Progenitor cell of endocrine pancreas (in vitro differentiated cells): ENCODE measurements at regions not wholly inside any gene's neighbourhood (a gene's known extent, or its start where the extent isn't known, plus 50 kb on each side); places are given as distances from the start of the nearest gene placed in this dataset.

Experiments
- DNase-seq: peaks from one replicate; pipeline ENCODE4 v3.0.0; 2021; ENCODE audit warnings: low spot score; ENCODE audit not compliant: unreplicated experiment
- H3K27ac Mint-ChIP-seq: 2 replicates; pipeline ENCODE4 v1.8.0; 2021; ENCODE audit warnings: mild to moderate bottlenecking, moderate library complexity, mixed read lengths
- H3K27me3 Mint-ChIP-seq: 2 replicates; pipeline ENCODE4 v1.8.0; 2021; ENCODE audit warnings: mixed read lengths
- H3K36me3 Mint-ChIP-seq: 2 replicates; pipeline ENCODE4 v1.8.0; 2022; ENCODE audit warnings: mixed read lengths; ENCODE audit not compliant: insufficient read depth
- H3K4me1 Mint-ChIP-seq: 2 replicates; pipeline ENCODE4 v1.8.0; 2021; ENCODE audit warnings: low read depth, mixed read lengths
- H3K4me3 Mint-ChIP-seq: 2 replicates; pipeline ENCODE4 v1.8.0; 2021; ENCODE audit warnings: low read depth, mild to moderate bottlenecking, moderate library complexity, mixed read lengths
- H3K9me3 Mint-ChIP-seq: 2 replicates; pipeline ENCODE4 v1.8.0; 2021; ENCODE audit warnings: low read depth, mixed read lengths
- TF ChIP-seq, protein P1 (sequence below): fragments of 200-600 bp; sonication (generic); IDR thresholded peaks from one replicate; pipeline ENCODE4 v1.5.0; 2021; ENCODE audit warnings: antibody characterized with exemption, mild to moderate bottlenecking; ENCODE audit not compliant: unreplicated experiment

DNA sequence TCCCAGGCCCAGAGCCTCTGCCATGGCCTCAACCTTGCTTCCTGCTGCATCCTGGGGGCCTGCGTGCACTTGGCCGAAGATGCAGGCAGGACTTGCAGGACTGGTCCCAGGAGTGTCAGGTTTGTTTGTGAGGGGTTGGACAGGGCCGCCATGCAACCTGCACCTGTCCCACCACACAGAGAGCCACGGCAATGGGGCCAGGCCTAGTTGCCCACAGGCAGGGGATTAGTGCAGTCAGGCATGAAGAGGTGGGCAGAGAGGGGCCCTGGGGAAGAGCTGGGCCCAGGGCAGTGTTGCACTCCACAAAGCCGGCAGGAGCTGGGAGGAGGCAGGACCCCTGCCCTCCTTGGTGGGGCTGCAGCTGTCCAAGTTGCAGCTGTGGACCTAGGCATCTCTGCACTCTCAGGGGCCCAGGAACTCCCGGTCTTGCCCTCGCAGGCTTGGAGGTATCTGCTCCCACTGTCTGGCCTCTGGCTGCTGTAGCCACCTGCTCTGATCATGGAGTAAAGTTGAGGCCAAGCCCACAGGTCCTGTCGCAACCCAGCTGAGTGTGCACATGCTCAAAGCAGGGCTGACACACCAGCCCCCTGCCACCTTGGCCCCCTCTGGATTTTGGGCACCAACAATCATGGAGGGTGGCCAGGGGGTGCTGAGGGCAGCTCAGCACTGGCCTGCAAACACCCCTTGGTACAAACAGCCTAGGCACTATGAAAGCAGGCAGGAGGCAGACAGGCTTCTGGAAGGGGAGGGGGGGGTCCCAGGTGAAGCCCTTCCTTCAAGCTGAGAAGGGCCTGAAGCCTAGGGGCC lies 190.4 kb upstream of the PCDH10 start:
- Mint-ChIP-seq H3K27ac (no peak overlapping the region), H3K4me1 (no peaks in the 10 kb centered on the region), H3K27me3 (no peaks in the 10 kb centered on the region), H3K4me3 (no peak overlapping the region), H3K9me3 (peaks cover 6% of the 10 kb centered on the region), H3K36me3 (no peaks in the 10 kb centered on the region)
- DNase-seq, result no peak
- TF ChIP-seq, protein P1, sequence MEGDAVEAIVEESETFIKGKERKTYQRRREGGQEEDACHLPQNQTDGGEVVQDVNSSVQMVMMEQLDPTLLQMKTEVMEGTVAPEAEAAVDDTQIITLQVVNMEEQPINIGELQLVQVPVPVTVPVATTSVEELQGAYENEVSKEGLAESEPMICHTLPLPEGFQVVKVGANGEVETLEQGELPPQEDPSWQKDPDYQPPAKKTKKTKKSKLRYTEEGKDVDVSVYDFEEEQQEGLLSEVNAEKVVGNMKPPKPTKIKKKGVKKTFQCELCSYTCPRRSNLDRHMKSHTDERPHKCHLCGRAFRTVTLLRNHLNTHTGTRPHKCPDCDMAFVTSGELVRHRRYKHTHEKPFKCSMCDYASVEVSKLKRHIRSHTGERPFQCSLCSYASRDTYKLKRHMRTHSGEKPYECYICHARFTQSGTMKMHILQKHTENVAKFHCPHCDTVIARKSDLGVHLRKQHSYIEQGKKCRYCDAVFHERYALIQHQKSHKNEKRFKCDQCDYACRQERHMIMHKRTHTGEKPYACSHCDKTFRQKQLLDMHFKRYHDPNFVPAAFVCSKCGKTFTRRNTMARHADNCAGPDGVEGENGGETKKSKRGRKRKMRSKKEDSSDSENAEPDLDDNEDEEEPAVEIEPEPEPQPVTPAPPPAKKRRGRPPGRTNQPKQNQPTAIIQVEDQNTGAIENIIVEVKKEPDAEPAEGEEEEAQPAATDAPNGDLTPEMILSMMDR, result no peak

DNA sequence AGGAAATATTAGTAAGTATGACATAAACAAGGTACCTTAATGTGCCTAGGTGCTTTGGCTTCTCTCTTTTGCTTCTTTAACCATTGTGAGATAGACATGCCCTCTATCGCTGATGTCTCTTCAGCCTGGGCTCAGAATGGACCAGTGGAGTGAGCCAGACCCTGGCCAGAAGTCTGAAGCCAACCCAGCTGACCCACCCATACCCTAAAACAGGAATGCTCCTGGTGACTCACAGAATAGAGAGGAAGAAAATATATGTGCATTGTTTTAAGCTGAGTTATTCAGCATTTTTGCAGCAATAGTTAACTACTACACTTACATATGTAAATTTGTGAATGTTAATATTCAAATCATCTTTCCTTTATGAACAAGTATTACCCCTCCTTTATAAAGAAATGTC lies 167.5 kb upstream of the PCDH10 start:
- H3K27ac Mint-ChIP-seq, result no peak overlapping the region
- H3K27me3 Mint-ChIP-seq, result no peaks in the 10 kb centered on the region
- no peaks in the 10 kb centered on the region for H3K36me3 Mint-ChIP-seq
- TF ChIP-seq, protein P1, result no peak
- no peaks in the 10 kb centered on the region for H3K9me3 Mint-ChIP-seq
- H3K4me3 Mint-ChIP-seq, result no peak overlapping the region
- no peak for DNase-seq
- H3K4me1 Mint-ChIP-seq, result no peaks in the 10 kb centered on the region

DNA sequence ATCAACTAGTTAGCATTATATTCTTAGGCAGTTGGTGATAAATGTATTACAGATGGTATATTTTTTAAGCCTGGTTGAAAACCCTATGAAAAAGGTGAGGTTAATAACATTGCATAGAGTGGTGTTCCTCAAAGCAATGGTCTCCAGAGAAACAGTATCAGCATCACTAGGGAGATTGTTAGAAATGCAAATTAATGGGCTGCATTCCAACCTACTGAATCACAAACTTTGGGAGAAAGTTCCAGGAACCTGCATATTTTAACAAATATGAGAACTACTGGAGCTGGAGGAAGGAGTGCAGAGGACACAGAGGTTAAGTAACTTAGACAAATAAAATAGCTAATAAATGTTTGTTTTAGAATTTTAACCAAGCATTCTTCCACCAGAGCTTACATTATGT lies 166.9 kb upstream of the PCDH10 start:
- Mint-ChIP-seq H3K36me3 (no peaks in the 10 kb centered on the region), H3K27ac (no peak overlapping the region), H3K4me3 (no peak overlapping the region), H3K27me3 (no peaks in the 10 kb centered on the region), H3K4me1 (no peaks in the 10 kb centered on the region), H3K9me3 (no peaks in the 10 kb centered on the region)
- TF ChIP-seq, protein P1, result no peak
- DNase-seq, result no peak

DNA sequence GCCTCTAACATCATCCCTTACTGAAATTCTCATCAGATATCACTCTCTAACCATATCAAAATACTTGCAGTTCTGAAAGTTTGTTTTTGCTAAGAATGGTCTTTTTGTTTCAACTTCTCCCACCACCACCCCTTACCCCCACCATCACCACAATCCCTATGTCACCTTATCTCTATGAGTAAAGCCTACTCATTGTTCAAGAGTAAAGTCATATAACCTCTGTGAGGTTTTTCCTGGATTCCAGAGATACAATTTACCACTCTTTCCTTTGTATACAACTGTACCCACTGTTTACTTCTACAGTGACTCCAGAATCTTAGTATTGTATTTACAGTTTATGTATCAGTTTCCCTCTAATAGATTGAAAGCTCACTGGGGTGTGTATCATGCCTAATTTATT lies 158.0 kb upstream of the PCDH10 start:
- TF ChIP-seq, protein P1, result no peak
- Mint-ChIP-seq H3K4me1 (no peaks in the 10 kb centered on the region), H3K36me3 (no peaks in the 10 kb centered on the region), H3K27ac (no peak overlapping the region), H3K4me3 (no peak overlapping the region), H3K27me3 (no peaks in the 10 kb centered on the region), H3K9me3 (no peaks in the 10 kb centered on the region)
- DNase-seq, result no peak

DNA sequence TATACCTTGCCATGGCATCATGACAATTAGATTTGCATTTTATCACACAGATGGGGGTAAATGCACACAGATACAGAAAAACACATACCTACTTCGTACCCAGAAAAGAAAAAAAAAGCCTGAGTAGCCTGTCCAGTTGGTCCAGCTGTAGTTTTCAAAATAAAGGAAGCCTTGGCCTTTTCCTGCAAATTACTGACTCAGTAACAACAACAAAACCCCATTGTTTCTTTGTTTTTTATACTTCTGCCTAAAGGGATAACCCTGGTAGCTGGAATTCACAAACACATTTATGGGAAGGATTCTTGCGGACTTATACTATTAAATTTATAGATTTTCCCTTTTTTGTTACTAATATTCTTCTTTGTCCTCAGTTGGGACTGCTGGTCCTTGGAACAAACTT lies 156.4 kb upstream of the PCDH10 start:
- Mint-ChIP-seq H3K4me3 (no peak overlapping the region), H3K27me3 (no peaks in the 10 kb centered on the region), H3K9me3 (no peaks in the 10 kb centered on the region), H3K36me3 (no peaks in the 10 kb centered on the region), H3K27ac (no peak overlapping the region), H3K4me1 (no peaks in the 10 kb centered on the region)
- DNase-seq, result no peak
- TF ChIP-seq, protein P1, result no peak
